ENCODE measurements at regions not wholly inside any gene's neighbourhood (a gene's known extent, or its start where the extent isn't known, plus 50 kb on each side); places are given as distances from the start of the nearest gene placed in this dataset.

DNA sequence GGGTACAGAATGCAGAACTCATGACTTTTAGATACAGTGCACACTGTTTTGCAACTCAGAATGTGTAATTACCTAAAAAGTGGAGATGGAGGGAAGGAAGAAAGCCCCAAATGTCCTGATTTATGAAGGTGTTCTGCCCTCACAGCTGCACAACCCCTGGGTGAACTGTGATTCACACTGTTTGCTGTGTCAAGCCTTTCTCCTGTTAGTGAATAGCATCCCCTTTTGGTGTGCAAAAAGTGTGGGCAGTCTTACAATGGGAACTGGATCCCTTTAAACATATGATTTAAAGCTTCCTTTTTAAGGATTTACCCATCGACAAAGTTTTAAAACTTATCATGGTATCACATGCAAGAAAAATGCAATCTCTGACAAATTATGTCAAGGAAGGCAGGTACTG lies 633.4 kb upstream of the EPHA7 start:
- no peak for DNase-seq

DNA sequence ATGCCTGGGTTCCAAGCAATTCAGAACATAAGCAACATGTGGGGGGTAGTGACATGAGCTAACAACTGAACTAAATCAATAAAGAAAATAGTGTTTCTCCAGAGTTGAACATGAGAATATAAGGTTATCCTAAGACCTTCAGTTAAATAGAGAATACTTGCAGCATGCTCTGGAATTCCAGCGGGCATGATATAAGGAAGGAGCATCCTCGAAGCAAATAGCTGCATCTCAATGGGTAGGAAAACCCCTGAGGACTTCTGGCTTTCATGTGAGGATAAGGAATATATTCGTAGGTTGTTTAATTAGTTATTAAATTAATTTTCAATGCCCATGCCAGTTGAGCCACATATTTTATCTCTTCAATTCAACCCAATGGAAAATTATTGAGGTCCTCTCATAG lies 631.2 kb upstream of the EPHA7 start:
- no peak for DNase-seq

DNA sequence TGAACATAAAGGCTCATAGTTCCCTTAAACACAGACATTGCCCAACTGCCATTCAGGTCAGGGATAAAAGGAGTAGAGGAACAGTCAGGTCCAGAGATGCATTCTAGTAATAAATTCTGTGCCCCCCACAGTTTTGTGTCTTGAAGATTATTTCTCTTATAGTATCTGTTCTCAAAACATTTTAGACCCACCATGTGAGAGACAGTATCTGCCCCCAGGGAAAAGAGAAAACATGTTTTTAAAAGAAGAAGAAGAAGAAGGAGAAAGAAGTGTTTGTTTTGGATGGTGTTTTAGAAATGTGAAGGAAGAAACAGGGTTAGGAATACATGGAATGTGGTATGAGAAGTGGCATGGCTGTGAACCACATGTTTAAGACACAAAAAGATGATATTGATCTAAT lies 629.6 kb upstream of the EPHA7 start:
- DNase-seq = no peak

DNA sequence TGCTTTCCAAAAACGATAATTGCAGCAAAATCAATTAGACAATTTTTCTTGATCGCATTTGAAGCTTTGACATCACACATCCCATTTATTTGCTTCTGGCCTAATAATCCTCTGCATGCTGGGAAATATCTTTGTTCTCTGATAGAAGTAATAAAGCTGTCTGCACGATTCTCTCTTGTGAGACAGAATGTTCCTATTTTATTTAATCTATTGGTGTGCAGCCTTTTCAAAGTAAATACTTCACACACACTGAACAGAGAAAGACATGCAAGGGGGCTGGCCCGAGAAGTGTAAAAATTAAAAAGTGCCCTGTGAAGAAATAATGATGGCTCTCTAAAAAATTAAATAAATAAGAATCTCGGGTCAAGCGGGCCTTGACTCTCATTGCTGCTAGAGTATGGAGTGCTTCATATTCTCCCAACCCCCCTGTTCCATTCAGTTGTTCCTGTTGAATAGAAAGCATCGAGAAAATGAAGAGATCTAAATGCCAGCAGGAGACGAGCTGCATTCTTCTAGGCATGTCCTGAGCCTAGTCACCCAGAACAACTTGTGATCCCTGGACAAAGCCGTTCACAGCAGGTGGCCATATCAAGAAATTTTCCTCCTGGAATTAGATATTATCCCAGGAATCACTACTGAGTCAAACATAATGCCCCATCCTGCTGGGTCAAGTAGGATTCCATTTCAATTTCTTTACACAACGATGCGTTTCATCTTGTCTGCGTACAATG lies 625.9 kb upstream of the EPHA7 start:
- DNase-seq = no peak

DNA sequence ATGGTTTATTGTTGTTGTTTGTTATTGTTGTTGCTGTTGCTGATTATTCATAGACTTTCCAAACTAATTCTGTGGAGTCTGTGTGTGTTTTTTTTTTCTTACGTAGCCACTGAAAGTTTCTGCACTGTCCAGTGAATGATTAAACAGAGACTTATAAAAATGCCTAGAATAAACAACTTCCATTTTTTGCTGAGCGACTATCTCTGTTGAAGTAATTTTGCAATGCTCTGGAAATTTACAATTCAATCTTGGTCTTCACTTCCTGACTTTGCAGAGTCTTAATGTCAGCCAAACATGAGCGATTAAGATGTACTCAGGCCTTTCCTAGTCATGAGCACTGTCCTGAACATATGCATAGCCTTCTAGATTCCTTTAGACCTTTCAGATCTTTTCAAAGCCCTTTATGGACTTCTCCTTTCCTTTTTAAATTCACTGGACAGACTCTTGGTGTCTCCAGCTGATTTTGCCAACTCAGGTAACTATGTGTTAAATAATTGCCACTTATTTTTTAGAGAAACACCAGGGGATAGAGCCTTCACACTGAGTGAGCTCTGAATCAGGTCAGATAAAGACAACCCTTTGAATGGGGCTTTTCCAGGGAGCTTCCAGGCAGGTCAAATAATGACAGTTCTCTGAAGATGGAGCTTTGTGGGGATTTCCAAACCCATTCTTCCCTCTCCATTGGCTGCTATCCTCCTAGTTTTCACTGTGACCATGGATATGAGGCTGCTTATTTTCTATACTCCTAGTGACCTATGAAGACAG lies 622.8 kb upstream of the EPHA7 start:
- DNase-seq = no peak

DNA sequence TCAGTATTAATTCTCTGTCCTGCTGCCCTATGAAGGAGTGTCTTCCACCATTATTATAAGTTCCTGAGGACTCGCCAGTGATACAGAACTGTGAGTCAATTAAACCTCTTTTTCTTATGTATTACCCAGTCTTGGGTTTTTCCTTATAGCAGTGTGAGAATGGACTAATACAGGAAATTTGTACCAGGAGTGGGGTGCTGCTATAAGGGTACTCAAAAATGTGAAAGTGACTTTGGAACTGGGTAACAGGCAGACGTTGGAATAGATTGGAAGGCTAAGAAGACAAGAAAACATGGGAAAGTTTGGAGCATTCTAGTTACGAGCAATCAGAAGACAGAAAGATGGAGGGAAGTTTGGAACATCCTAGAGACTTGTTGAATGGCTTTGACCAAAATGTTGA lies 616.7 kb upstream of the EPHA7 start:
- no peak for DNase-seq

DNA sequence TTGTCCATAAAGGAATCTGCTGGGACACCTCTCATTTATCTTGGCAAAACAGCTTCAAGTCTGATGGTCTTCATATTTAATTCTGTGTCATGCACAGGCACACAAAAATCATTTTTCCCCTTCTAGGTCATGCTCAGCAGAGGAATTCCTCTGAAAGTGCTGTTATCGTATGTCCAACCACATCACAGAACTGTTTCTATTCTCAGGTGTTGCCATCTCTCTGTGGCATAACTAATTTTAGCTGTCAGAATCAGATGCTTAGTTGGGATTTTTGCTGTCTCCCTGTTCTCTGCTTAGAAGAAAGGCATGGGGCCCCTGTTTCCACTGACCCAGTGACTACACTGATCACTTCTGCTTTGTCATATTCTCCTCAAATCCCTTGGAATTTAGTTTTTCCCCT lies 608.0 kb upstream of the EPHA7 start:
- no peak for DNase-seq

DNA sequence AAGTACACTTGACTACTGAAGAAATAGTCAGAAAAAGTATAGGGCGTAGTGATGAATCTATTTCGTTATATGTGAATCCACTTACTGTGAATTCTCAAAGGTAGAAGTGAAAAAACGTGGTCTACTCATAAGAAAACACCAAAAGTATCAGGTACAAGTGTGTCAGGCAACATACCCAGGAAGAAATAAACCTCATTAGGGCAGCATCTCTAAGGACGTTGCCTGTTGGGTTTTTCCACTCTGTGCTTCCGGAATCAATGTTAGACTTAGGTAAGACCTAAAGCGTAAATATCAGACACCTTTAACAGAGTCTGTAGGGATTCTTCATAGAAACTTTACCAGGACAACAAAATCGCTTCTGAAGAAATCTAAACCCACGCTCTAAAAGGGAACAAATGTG lies 607.2 kb upstream of the EPHA7 start:
- no peak for DNase-seq

DNA sequence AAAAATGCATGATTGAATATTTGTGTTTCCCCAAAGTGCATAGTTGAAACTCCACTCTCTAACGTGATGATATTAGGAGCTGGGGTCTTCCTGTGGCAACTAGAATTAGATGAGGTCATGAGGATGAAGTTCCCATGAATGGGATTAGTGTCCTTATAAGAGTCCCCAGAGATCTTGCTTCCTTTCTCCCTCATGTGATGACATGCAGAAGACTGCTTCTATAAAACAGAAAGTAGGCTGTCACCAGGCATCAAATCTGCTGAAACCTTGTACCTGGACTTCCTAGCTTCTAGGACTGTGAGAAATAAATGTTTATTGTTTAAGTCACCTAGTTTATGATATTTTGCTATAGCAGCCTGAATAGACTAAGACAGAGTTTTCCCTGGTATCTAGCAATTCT lies 586.5 kb upstream of the EPHA7 start:
- DNase-seq = no peak

DNA sequence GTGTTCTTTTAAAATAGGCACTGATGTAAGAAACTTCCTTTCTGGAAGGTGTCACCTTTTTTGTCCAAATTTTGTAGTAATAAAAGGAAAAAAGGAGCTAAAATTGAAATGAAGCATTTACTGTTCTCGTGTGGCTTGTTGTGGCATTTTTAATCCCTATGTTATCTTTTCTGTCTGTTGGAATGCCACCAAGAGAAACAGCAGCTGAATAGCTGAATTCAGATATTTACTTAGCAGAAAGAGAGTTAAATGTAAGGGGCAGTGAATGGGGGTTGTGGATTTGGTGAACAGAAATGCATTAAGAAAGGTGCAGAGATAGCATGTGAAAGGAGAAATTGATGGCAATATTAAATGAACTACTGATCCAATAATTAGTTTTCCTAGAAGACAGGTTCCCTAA lies 573.6 kb upstream of the EPHA7 start:
- no peak for DNase-seq

DNA sequence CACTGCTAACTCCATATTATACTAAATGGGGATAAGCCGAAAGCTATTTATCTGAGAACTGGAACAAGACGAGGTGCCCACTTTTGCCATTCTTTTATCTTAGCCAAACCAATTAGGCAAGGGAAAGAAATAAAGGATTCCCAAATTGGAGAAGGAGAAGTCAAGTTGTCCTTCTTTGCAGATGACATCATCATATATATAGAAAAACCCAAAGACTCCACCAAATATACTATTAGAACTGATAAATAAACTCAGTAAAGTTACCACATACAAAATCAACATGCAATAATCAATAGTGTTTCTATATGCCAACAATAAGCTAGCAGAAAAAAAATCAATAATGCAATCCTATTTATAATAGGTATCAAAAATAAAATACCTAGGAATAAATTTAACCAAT lies 570.3 kb upstream of the EPHA7 start:
- DNase-seq = no peak

DNA sequence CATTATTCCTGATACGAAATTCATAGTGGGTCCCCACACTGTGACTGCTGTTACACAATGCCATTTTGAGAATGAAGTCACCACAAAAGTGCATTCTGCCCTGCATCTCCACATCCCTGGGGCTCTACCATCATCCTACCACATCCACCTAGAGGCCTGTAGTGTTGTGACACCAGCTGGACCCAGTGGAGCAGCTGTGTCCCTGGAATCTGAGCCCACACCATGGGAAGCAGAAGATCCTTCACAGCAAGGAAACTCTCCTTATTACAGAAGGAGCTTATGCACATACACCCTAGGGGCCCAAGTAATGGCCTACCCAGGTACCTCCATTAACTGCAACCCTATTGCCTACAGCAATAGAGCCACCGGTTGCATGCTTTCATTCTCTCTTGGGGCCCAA lies 566.6 kb upstream of the EPHA7 start:
- DNase-seq = no peak

DNA sequence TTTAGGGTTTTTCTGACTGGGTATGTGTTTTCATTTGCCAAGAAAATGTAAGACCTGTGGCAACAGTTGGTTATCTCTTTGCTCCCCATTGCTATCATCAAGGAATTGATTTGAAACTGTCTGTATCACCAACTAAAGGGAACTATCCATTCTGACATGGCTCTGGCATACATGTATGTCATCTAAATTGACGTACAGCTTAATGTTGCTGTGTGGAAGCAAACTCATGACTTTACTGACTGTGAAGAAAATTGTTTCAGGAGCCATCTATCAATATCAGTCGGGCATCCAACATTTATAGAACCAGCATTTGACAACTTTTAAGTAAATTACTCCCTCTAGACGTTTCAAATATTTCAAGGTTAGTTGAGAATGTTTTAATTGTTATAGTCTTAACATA lies 555.8 kb upstream of the EPHA7 start:
- no peak for DNase-seq

DNA sequence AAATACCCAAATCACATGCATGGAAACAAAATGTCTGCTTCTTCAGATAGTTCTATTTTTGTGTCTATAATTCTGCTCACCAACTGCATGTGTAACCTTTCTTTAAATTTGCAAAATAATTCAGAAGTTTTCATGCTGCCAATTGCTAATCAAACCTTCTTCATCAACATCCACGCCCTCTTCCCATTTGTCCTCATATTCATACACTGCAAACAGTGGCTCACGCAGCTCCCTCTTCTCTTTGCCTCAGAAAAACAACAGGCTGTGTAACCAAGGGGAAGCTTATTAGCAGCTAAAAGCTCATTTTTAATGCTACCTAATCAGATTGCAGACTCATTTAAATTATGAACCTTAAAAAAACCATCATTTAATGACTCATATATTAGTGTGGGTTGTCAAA lies 555.0 kb upstream of the EPHA7 start:
- no peak for DNase-seq

DNA sequence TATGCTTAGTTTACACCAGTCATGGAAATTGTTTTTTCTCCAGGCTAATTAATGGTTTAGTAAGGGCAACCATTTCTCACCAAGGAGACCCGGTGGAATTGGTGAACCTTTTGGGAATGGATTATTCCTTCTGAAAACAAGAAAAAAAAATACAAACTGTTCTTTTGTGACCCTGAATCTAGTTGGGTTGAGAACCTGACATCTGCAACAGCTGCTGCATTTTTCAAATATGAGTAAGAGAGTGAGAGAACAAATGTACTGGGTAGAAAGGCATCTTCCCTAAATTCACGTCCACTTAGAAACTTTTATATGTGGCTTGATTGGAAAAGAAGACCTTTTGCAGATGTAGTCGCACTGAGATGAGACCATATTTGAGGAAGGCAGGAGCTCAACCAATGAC lies 553.4 kb upstream of the EPHA7 start:
- DNase-seq = no peak

DNA sequence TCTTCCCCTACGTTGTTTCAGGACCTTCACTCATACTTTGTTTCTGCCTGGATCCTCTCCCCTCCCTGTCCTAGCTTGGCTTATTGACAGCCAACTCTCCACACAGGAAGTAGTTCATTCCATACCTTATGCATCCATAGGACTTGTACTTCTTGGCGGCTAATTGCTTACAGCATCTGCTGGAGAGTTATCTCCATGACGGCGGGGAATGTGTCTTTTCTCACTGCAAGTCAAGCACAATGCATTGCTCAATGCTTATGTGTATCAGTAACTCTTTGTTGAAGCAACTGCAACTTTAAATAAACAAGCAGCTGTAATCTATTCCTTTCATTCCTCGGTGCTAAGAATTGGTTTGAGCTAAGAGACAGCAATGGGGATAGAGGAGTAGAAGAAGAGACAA lies 551.3 kb upstream of the EPHA7 start:
- no peak for DNase-seq

DNA sequence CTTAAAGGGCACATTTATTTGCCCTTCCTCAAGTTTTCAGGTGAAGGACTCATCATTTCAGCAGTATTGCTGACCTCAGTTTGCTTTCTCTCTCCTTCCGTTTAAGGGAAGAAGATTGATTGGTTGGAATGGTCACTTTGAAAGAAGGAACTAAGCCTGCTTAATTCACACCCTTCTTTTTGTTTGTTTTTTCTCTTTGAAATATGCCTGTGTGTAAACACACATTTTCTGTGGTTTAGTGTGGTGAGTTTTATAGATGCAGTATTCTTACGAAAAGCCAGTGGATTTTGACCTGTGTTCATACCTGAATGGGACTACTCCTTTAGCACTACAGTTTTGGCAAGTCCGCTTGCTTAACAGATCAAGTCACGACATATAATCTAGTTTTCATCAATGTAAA lies 548.8 kb upstream of the EPHA7 start:
- DNase-seq = no peak

DNA sequence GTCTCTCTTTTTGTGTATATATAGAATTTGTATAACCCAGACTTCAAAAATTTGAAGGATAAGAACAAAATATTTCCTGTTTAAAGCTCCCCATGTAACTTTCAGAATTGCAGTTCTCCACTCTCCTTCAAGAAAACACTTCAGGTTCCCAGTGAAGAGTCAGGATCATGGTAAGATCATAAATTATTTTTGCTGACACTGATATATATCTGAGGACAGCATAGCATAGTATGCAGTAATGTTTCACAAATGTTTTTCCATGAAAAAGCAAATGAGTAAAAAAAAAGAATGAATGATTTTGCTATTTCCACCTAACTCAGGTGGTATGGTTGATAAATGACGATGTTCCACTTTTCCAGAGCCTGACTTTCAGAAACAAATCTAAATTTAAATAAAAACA lies 545.6 kb upstream of the EPHA7 start:
- no peak for DNase-seq

DNA sequence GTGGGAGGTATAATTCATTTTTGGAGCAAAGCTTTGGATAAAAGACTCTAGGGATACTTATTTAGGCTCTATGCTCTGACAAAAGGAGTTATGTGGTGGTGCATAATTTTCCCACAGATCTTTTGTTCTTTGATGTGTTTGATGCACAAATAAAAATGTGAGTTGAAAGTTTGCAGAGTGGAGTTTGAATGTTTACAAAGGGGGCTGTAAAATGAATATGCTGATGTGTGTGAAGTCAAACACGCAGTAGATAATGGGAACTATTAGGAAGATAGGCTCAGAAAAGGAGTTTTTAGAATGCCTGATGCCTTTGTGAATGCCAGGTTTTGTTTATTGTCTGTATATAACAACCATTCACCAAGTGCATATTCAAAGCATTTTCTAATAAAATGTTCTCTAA lies 545.0 kb upstream of the EPHA7 start:
- DNase-seq = no peak

DNA sequence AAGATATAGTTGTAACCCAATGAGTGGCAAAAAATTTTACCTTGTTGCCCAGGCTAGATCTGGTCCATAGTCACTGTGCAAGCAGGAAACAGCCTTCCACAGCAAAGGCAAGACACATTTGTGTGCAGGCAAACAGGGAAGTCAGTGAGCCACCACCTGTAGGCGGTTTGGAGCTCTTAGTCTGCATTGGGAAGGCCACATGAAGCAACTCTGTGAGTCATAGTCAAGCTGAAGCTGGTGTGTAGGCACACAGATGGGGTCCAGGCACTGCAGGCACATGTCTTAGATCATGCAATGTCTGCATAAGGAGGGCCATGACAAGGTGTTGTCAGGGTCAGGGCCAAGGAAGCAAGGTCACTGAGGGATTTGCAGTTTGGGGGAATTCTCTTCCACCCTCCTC lies 543.2 kb upstream of the EPHA7 start:
- peak; percentile 13 to 47 for DNase-seq

DNA sequence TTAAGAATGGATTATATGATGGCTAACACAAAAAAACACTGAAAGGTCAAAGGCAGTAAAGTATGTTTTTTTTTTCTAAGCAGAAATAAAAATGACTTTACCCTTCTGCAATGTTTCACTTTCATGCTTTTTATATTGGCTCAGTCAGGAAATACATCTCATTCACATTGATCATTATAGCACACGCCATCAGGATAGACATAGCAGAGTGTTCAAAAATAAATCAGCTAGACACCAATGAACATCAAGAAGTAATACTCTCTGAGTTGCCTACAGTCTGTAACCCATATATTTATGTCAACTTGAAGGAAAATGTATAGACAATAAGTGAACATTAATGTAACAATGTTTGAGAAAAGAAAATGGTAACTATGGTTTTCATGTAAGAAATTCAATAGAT lies 535.2 kb upstream of the EPHA7 start:
- no peak for DNase-seq

DNA sequence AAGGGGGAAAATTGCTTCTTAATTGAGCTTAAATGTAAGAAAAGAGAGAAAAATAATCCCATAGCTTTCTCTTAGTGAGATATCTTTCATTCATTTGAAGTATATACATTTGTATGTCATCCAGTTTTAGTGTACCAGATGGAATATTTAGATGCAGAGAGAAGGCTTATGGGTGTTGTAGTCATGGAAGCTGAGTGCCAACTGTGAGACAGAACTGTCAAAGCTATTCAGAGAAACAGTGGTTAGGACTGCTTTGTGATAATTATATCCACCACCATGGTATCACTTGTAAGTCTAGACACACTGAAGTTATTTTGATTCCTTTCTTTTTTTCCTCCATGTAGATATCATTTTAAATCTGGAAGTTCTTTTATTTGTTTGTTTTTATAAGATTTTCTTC lies 524.3 kb upstream of the EPHA7 start:
- no peak for DNase-seq

DNA sequence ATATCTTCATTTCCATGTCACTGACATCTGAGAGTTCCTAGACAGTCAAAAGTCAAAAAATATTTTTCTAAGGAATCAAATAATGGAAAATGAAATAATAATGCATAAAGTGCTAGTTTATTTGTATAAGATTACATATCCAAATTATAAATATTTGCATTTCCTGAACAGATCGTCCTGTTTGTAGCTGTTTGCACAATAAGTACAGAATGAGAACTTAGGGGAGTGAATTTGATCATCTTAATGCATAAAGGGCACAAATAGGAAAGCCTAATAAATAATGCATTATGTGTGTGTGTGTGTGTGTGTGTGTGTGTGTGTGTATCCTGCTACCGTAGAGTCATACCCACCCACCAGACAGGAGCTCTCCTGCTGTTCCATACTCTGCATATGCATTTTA lies 521.0 kb upstream of the EPHA7 start:
- no peak for DNase-seq

DNA sequence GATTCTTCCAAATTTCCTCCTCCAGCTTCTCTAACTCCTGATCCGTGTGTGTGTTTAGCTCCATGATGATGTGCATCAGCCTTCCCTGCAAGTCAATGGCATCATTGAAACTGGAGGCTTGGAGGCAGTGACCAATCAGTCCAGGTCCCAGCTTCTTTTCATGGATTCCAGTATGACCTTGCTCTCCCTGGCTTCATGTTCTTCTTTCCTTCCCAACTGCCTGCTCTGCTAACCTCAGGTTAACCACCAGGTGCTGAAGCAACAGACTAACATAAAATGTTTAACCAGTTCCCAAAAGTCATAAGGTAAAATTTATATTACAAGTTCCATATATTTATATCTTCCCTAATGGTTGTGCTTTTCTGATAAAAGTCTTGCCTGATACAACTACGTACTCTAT lies 512.8 kb upstream of the EPHA7 start:
- no peak for DNase-seq

DNA sequence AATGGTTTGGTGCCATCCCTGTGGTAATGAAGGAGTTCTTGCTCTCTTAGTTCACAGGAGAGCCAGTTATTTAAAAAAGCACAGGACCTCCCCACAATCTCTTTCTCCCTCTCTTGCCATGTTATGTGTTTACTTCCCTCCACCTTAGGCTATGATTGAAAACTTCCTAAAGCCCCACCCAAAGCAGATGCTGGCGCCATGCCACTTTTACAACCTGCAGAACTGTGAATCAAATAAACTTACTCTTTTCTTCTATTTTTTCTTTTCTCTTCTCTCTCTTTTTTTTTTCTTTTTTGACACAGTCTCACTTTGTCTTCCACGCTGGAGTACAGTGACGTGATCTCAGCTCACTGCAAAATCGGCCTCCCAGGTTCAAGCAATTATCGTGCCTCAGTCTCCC lies 508.4 kb upstream of the EPHA7 start:
- no peak for DNase-seq
